ENCODE measurements at regions not wholly inside any gene's neighbourhood (a gene's known extent, or its start where the extent isn't known, plus 50 kb on each side); places are given as distances from the start of the nearest gene placed in this dataset.

DNA sequence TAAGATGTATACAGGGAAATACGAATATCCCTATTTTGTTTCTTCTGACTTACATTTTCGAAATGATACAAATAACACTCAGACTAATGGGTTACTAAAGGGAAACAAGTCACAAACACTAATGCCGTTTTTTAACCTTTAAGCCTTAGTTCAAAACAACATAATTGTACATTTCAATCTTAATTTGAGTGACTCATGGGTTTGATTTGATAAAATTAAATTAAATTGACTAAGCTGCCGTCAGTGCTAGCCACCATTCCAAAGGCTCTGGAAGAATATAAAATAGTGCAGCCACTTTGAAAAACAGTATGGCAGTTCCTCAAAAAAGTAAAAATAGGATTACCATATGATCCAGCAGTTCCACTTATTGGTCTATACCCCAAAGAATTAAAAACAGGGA lies 133.8 kb upstream of the NT5C1B start:
- no peak for DNase-seq (ENCODE audit: low read depth in 3 of 3)

DNA sequence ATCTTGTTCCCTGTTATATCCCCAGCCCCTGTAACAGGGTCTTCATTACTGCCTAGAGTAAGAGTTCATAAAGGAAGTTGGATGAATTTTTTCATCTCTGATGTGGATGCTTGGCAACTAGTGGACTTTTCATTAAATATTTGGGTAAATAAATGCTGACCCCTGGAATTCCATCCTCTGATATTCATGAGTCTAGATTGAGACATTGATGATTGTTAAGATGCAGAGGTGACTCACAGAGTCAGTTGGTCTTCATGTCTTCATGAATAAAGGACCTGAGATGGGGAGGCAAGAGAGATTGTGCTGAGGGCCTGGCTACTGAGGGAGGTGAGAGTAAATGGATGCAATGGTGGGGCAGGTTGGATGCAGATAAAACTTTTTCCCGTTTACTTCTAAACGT lies 132.7 kb upstream of the NT5C1B start:
- no peak for DNase-seq (ENCODE audit: low read depth in 3 of 3)

- no peak for DNase-seq (ENCODE audit: low read depth in 3 of 3)
Measured at GRCh38 chr2:18721038-18721922, 131.9 kb upstream of the NT5C1B start.

- DNase-seq (ENCODE audit: low read depth in 3 of 3) = no peak
Measured at GRCh38 chr2:18719978-18720775, 130.8 kb upstream of the NT5C1B start.

DNA sequence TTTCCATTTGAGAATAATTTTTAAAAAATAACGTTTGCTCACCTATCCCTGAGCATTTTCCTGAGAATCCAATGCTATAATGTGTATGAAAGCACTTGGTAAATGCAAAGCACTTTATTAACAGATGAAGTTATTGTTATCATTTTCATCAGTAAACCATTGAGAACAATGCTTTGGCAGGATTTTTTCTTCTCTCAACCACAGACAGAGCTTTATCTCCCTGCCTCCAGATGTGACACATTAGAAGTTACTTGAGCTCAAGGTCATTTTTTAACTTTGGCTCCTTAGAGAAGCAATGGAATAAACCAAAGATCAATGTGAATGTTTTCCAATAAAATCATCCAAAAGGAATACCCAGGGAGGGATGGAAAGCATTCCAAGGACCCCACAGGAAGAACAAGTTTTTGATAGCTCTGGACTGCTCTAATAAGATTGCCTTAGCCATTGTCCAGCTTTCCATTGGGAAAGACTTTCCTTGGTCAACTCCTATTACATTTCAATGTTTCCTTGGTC lies 118.9 kb upstream of the NT5C1B start:
- no peak for DNase-seq (ENCODE audit: low read depth in 3 of 3)

GRCh38 chr2:18706001-18706400 lies 116.6 kb upstream of the NT5C1B start:
- DNase-seq (ENCODE audit: low read depth in 3 of 3) = no peak

DNA sequence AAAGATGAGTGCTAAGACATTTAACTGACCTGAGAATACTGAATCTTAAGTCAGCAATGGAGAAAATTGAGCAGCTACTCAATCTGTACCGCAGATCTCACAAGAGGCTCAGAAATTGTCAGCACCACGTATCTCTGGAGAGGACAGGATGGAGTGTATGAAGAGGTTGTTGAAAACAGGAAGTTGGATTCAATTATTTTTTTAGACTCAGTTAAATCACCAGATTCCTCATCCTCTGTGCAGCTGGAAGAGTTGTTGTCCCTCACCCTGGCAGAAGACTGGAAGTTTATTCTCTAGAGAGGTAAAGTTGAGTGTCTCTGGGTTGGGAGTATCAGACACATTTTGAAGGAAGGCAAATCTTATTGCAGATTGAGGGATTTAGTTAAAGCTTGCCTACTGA lies 114.9 kb upstream of the NT5C1B start:
- no peak for DNase-seq (ENCODE audit: low read depth in 3 of 3)

GRCh38 chr2:18703555-18703954 lies 114.2 kb upstream of the NT5C1B start:
- no peak for DNase-seq (ENCODE audit: low read depth in 3 of 3)

DNA sequence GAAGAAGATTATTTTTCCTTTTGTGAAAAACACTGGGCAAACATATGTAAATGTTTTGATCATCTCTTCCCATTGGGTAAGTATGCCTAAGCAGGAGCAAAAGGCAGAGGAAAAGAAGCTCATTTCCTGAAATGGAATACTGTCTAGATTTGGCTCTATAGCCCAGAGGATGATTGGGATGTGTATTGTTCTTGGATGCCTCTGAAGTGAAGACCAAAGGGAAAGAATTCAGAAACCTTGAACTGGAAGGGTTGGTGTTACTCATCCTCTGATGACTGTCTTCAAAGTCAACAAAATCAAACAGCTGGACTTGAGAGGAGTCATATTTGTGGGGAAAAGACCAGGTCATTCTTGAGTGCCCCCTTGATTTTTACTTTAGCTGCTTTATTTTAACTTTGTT lies 112.6 kb upstream of the NT5C1B start:
- no peak for DNase-seq (ENCODE audit: low read depth in 3 of 3)

DNA sequence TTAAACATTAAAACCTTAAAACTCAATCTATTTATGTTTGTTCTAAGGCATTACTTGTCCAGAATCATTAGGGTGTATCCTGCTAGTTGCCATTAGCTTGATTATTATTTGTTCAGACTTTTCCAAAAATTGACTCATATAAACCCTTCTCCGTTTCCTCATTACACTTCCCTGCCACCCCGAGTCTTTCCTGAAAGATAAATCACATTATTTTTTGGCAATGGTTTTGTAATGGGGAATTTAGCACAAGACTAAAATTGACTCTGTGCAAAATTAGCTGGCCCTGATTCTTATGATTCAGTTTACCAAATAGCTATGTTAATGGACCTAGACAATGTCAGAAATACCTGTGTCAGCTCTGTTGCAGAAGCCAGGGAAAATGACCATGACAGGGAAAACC lies 112.2 kb upstream of the NT5C1B start:
- no peak for DNase-seq (ENCODE audit: low read depth in 3 of 3)

DNA sequence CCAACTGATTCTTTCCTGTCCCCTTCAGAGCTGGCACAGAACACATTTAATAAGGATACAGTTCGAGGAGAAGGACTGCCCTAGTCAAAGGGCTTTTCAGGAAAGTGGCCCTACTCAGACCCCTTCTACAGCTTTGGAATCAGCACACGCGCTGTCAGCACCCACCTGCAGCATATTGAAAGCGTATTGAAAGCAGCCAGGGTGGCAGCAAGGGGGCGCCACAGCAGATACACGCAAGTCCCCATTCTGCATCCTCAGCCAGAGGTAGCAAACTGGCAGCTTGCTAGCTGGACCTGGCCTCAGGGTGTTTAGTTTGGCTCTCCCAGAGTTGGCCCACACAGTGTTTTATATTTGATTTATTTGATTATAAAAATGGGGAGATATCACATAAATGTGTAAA lies 101.0 kb upstream of the NT5C1B start:
- no peak for DNase-seq (ENCODE audit: low read depth in 3 of 3)

DNA sequence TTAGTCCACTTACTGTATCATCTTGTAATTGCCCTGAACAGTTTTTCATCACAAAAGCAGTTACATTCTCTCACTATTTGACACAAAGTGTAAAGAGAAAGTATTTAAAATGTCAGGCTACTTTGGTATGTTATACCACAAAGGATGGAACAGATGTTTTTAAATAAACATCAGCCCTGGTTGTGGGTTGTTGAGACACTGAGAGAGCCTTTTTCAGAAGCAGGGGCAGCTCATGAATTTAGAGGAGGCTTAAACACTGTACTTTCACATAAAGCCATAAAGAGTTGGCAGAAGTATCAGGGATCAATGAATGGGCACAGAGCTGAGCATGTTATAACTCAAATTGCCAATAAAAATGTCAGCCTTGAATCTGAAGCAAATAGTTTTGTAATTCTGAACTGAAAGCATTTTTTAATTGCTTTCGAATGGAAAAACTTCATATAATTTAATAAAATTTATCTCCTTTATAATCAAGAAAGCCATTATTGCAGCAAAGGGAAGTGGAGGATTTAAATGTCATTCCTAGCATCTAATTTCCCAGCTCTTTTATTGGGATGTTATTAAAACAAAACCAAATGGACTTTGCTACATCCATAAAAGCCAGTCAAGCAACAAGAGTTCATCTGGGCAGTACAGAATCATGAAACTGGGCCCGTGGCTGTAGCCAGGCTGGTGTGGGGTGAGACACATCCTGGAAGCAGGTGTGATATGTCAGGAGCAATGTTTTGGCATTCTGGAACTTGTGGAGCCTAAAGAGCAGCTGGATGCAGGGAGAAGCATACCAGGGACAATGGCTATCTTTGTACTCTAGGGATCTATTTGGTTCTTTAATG lies 95.1 kb upstream of the NT5C1B start:
- DNase-seq (ENCODE audit: low read depth in 3 of 3) = no peak

GRCh38 chr2:18682681-18683080 lies 93.3 kb upstream of the NT5C1B start:
- no peak for DNase-seq (ENCODE audit: low read depth in 3 of 3)

- no peak for DNase-seq (ENCODE audit: low read depth in 3 of 3)
Measured at GRCh38 chr2:18677280-18677679, 87.9 kb upstream of the NT5C1B start.

- DNase-seq (ENCODE audit: low read depth in 3 of 3) = no peak
Measured at GRCh38 chr2:18674309-18674708, 84.9 kb upstream of the NT5C1B start.

GRCh38 chr2:18671363-18671762 lies 82.0 kb upstream of the NT5C1B start:
- no peak for DNase-seq (ENCODE audit: low read depth in 3 of 3)

- DNase-seq (ENCODE audit: low read depth in 3 of 3) = no peak
Measured at GRCh38 chr2:18668221-18668620, 78.9 kb upstream of the NT5C1B start.

- DNase-seq (ENCODE audit: low read depth in 3 of 3) = no peak
Measured at GRCh38 chr2:18664421-18664820, 75.1 kb upstream of the NT5C1B start.

DNA sequence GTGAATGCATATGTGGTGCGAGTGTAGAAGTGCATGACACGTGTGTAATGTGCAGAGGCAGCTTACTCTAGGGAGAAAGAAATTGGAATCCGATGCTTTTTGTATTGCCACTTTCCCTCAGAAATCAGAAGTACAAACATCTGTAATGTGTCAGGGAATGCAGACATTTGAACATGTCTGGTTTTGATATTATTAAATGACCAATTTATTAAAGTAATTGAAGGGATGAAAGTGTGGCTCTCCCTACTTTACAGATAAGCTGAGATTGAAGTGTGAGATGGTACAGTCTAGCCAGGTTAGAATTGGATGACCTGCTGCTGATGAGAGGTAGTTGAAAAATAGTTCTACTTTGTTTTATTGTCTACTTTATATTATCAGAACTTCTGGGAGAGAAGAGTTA lies 74.5 kb upstream of the NT5C1B start:
- no peak for DNase-seq (ENCODE audit: low read depth in 3 of 3)

GRCh38 chr2:18662689-18663088 lies 73.3 kb upstream of the NT5C1B start:
- no peak for DNase-seq (ENCODE audit: low read depth in 3 of 3)

GRCh38 chr2:18659915-18660314 lies 70.5 kb upstream of the NT5C1B start:
- no peak for DNase-seq (ENCODE audit: low read depth in 3 of 3)

DNA sequence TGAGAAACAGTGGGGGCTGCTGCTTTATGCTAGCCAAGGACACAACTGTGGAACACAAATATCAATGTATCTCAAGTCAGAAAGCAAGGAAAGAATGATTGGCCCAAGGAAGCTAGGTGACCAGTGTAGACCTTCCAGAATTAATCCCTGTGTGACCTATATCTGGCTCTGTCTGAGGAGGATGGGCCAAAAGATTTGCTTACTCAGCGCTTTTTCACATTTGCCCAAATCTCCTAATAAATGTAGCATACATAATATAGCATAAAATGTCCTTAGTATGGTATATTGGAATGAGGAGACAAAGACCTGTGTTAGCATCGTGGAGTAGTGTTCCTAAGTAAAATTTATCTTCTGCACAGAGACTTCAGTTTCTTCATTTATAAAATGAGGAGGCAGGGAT lies 66.7 kb upstream of the NT5C1B start:
- DNase-seq (ENCODE audit: low read depth in 3 of 3) = no peak
